Endothelial cell of umbilical vein (primary cell): ENCODE measurements at regions not wholly inside any gene's neighbourhood (a gene's known extent, or its start where the extent isn't known, plus 50 kb on each side); places are given as distances from the start of the nearest gene placed in this dataset.

Experiments used
- BruUV-seq: library from RNA; stranded (reverse); fragments of 400-500 nt; replicated peaks from 2 replicates; lab custom pipeline; 2021; lab: Mats Ljungman, UMichigan
- CTCF ChIA-PET: fragments of 300-600, 350-600 bp; sonication (Branson Sonifier 250); formaldehyde crosslinking; loops from one replicate; lab custom pipeline; 2021; ENCODE audit warnings: antibody characterized with exemption, inconsistent platforms; lab: Charles Lee
- POLR2A ChIA-PET: fragments of 300-600, 350-600 bp; sonication (Branson Sonifier 250); formaldehyde crosslinking; loops from one replicate; lab custom pipeline; 2021; ENCODE audit warnings: antibody characterized with exemption, inconsistent platforms; lab: Charles Lee
- DNase-seq: peaks from one replicate; pipeline ENCODE4 v3.0.0-alpha.2; 2011; ENCODE audit warnings: low read depth, low spot score
- FAIRE-seq: peaks from 2 replicates; lab custom pipeline; 2011; peaks lifted over from hg19 to GRCh38; lab: Jason Lieb, UNC
- H2AFZ ChIP-seq: 2 replicates; pipeline ENCODE4 v1.6.0; 2012; ENCODE audit warnings: low read depth, low read length, control low read depth, inconsistent platforms
- H3K27ac ChIP-seq: 2 replicates; pipeline ENCODE4 v1.5.1; 2011; ENCODE audit warnings: low read depth, mild to moderate bottlenecking, control low read depth, low read length, moderate library complexity; ENCODE audit not compliant: insufficient read depth
- H3K27me3 ChIP-seq, 2 experiments: 2 replicates each; pipeline versions ENCODE4 v1.6.0 to v1.6.1; 2011; ENCODE audit warnings: low read length in 2 of 2, mixed read lengths in 1 of 2; ENCODE audit not compliant: control insufficient read depth in 2 of 2, insufficient read depth in 2 of 2
- H3K36me3 ChIP-seq, 2 experiments: 2 replicates in 1 of 2; 3 replicates in 1 of 2; pipeline ENCODE4 v1.5.1; 2011; ENCODE audit warnings: low read length in 2 of 2, mild to moderate bottlenecking in 1 of 2, moderate library complexity in 1 of 2; ENCODE audit not compliant: control insufficient read depth in 2 of 2, insufficient read depth in 2 of 2; ENCODE audit errors: extremely low read depth in 1 of 2
- H3K4me1 ChIP-seq: 3 replicates; pipeline ENCODE4 v1.5.1; 2011; ENCODE audit warnings: mild to moderate bottlenecking, low read length; ENCODE audit not compliant: control insufficient read depth, insufficient read depth; ENCODE audit errors: extremely low read depth
- H3K4me2 ChIP-seq: 2 replicates; pipeline ENCODE4 v1.6.1; 2011; ENCODE audit warnings: low read length, control low read depth, mixed read lengths; ENCODE audit not compliant: insufficient read depth
- H3K4me3 ChIP-seq, 3 experiments: fragments of 200-600 bp in 1 of 3; sonication (generic), shearing (Covaris generic) in 1 of 3; replicated peaks in 1 of 3; 2 replicates each; pipeline ENCODE4 v1.5.1; 2011 to 2016; ENCODE audit warnings: control low read depth in 3 of 3, low read length in 3 of 3, mild to moderate bottlenecking in 2 of 3, inconsistent platforms in 1 of 3, low read depth in 1 of 3, moderate library complexity in 1 of 3; ENCODE audit not compliant: insufficient read depth in 1 of 3
- H3K79me2 ChIP-seq: 2 replicates; pipeline ENCODE4 v1.6.0; 2012; ENCODE audit warnings: low read length, inconsistent platforms; ENCODE audit not compliant: control insufficient read depth, insufficient read depth
- H3K9ac ChIP-seq: replicated peaks from 2 replicates; pipeline ENCODE3; 2011; ENCODE audit warnings: low read length, control low read depth; ENCODE audit not compliant: insufficient read depth; ENCODE audit errors: extremely low read depth
- H3K9me1 ChIP-seq: replicated peaks from 3 replicates; pipeline ENCODE4 v1.6.0; 2011; ENCODE audit warnings: mild to moderate bottlenecking, low read length; ENCODE audit not compliant: control insufficient read depth, insufficient read depth; ENCODE audit errors: extremely low read depth
- H3K9me3 ChIP-seq: replicated peaks from 2 replicates; pipeline ENCODE4 v1.5.1; 2012; ENCODE audit warnings: low read length, inconsistent platforms; ENCODE audit not compliant: control insufficient read depth, insufficient read depth
- H4K20me1 ChIP-seq: replicated peaks from 2 replicates; pipeline ENCODE3; 2011; ENCODE audit warnings: mild to moderate bottlenecking, low read length; ENCODE audit not compliant: control insufficient read depth, insufficient read depth; ENCODE audit errors: extremely low read depth
- EZH2 ChIP-seq: IDR thresholded peaks from 2 replicates; pipeline ENCODE4 v1.6.1; 2012; ENCODE audit warnings: borderline replicate concordance, low read depth, mild to moderate bottlenecking, moderate library complexity, low read length, inconsistent platforms; ENCODE audit not compliant: severe bottlenecking
- FOS ChIP-seq: IDR thresholded peaks from 2 replicates; pipeline ENCODE4 v1.6.1; 2011; ENCODE audit warnings: mild to moderate bottlenecking, low read length, moderate library complexity, borderline replicate concordance; ENCODE audit not compliant: insufficient read depth
- GATA2 ChIP-seq: IDR thresholded peaks from 2 replicates; pipeline ENCODE4 v1.7.0; 2011; ENCODE audit warnings: low read depth, mild to moderate bottlenecking, moderate library complexity, mixed read lengths, low read length; ENCODE audit not compliant: insufficient read length, insufficient read depth
- JUN ChIP-seq: IDR thresholded peaks from 2 replicates; pipeline ENCODE4 v1.6.1; 2011; ENCODE audit warnings: borderline replicate concordance, low read depth; ENCODE audit not compliant: insufficient read length, insufficient read depth
- MYC ChIP-seq: IDR thresholded peaks from one replicate; pipeline ENCODE4 v1.6.1; 2011; ENCODE audit warnings: mild to moderate bottlenecking, low read depth, low read length
- POLR2A ChIP-seq: IDR thresholded peaks from 2 replicates; pipeline ENCODE4 v1.6.1; 2012; ENCODE audit warnings: low read depth, mild to moderate bottlenecking, control low read depth, low read length
- POLR2AphosphoS5 ChIP-seq: IDR thresholded peaks from 2 replicates; pipeline ENCODE4 v1.6.1; 2012; ENCODE audit warnings: low read depth, mild to moderate bottlenecking, control low read depth, low read length, moderate library complexity; ENCODE audit not compliant: insufficient read depth
- dilution Hi-C: fragments of 300-500 bp; cut with MboI; formaldehyde crosslinking; loops from one replicate; pipeline ENCODE4 v1.15.0; 2019; ENCODE audit warnings: low sequenced_read_pairs; ENCODE audit not compliant: extremely low pct_ligation_motif_present
- intact Hi-C: fragments of 100-400 bp; cut with micrococcal nuclease; formaldehyde crosslinking; loops from one replicate; pipeline ENCODE4 v1.10.0; 2022
- TF ChIP-seq, protein P1 (sequence below), 2 donors: IDR thresholded peaks; 1 replicate in 1 of 2; 2 replicates in 1 of 2; pipeline ENCODE4 v1.5.1; 2011; ENCODE audit warnings: low read length in 2 of 2, mild to moderate bottlenecking in 2 of 2, moderate library complexity in 2 of 2, control low read depth in 1 of 2, inconsistent platforms in 1 of 2, low read depth in 1 of 2; ENCODE audit not compliant: insufficient read depth in 1 of 2; ENCODE audit errors: extremely low read depth in 1 of 2
- TF ChIP-seq, protein P2 (sequence below): IDR thresholded peaks from 2 replicates; pipeline ENCODE4 v1.6.1; 2011; ENCODE audit not compliant: insufficient read depth, insufficient read length

DNA sequence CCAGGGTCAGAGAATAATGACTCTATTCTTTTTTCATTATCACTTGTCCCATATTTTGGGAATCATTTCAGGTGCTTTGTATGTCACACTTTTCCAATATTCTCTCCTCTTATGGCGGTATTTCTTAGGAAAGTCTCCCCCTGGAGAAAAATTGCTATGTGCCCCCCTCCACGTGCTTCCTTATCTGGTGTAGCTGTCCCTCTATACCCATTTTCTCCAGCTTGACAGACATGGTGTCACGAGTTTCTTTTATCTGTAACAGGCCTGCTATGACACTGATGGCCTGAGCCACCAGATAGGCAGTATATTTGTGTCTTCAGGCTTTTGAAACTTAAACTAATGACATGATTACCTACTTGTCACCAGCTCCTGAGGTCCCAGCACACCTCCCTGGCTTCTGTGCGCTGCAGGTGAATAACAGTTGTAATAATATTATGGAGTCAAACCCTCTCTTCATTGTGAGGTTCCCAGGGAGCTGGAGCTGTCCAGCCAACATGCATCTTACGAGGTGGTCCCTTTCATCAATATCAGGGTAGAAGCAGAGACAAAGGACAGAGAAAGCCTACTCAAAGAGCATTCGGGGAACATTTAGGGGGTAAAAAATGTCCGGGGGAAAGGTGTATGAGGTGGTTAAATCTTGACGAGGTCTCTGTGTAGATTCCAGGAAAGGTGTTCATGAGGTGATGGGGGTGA lies 71.2 kb upstream of the DUSP10 start:
- Histone ChIP-seq H3K36me3 (no peaks in the 10 kb centered on the region), H3K4me2 (no peak overlapping the region), H3K9me1 (no peaks in the 10 kb centered on the region), H3K27ac (no peak overlapping the region), H3K27me3 (no peaks in the 10 kb centered on the region), H2AFZ (no peak overlapping the region), H3K79me2 (no peaks in the 10 kb centered on the region), H3K9me3 (no peaks in the 10 kb centered on the region), H3K4me3 (no peak overlapping the region), H3K4me1 (peaks cover 23% of the 10 kb centered on the region), H4K20me1 (no peaks in the 10 kb centered on the region), H3K9ac (no peak overlapping the region)
- dilution Hi-C loops = no loop called here
- ChIA-PET POLR2A (no interaction called here), CTCF (interaction anchor here (1.5 kb wide), 1 partner anchor 11 kb away, joined by 4 read pairs; no protein-coding TSS in a partner anchor)
- BruUV-seq = no TSS peak
- intact Hi-C loops = no loop called here
- FAIRE-seq = no peak
- no peak for DNase-seq
- TF ChIP-seq MYC = no peak
- TF ChIP-seq, protein P1, sequence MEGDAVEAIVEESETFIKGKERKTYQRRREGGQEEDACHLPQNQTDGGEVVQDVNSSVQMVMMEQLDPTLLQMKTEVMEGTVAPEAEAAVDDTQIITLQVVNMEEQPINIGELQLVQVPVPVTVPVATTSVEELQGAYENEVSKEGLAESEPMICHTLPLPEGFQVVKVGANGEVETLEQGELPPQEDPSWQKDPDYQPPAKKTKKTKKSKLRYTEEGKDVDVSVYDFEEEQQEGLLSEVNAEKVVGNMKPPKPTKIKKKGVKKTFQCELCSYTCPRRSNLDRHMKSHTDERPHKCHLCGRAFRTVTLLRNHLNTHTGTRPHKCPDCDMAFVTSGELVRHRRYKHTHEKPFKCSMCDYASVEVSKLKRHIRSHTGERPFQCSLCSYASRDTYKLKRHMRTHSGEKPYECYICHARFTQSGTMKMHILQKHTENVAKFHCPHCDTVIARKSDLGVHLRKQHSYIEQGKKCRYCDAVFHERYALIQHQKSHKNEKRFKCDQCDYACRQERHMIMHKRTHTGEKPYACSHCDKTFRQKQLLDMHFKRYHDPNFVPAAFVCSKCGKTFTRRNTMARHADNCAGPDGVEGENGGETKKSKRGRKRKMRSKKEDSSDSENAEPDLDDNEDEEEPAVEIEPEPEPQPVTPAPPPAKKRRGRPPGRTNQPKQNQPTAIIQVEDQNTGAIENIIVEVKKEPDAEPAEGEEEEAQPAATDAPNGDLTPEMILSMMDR (IDR thresholded peaks at IDR 0.05; ENCODE audit: extremely low read depth in 1 of 2, insufficient read depth in 1 of 2, low read depth in 1 of 2, low read length in 2 of 2) = no peak
- TF ChIP-seq GATA2 = no peak
- TF ChIP-seq POLR2A = no peak
- TF ChIP-seq, protein P2, sequence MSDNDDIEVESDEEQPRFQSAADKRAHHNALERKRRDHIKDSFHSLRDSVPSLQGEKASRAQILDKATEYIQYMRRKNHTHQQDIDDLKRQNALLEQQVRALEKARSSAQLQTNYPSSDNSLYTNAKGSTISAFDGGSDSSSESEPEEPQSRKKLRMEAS = no peak
- no peak for TF ChIP-seq JUN
- no peak for TF ChIP-seq FOS
- no peak for TF ChIP-seq EZH2
- no peak for TF ChIP-seq POLR2AphosphoS5
